Fibroblast of the aortic adventitia (primary cell): ENCODE measurements at regions not wholly inside any gene's neighbourhood (a gene's known extent, or its start where the extent isn't known, plus 50 kb on each side); places are given as distances from the start of the nearest gene placed in this dataset.

Experiments
- DNase-seq: peaks from one replicate; pipeline ENCODE4 v3.0.0-alpha.2; 2010; ENCODE audit warnings: low read depth
- H3K4me3 ChIP-seq: 2 replicates; pipeline ENCODE4 v1.5.1; 2011; ENCODE audit warnings: low read depth, mild to moderate bottlenecking, control low read depth, low read length, moderate library complexity
- CTCF ChIP-seq: IDR thresholded peaks from 2 replicates; pipeline ENCODE4 v1.5.1; 2011; ENCODE audit warnings: mild to moderate bottlenecking, low read length, control low read depth, inconsistent platforms; ENCODE audit not compliant: insufficient read depth

GRCh38 chr5:33330992-33331391 is 109.8 kb upstream of the TARS1 start:
- DNase-seq, result no peak
- H3K4me3 ChIP-seq, result no peak overlapping the region
- no peak for TF ChIP-seq CTCF

- H3K4me3 ChIP-seq, result no peak overlapping the region
- TF ChIP-seq CTCF, result no peak
- DNase-seq, result no peak
These were observed 108.0 kb upstream of the TARS1 start for GRCh38 chr5:33332804-33333203.

GRCh38 chr5:33334829-33335228 is 105.9 kb upstream of the TARS1 start:
- no peak for DNase-seq
- H3K4me3 ChIP-seq, result no peak overlapping the region
- no peak for TF ChIP-seq CTCF

GRCh38 chr5:33336891-33337636 is 103.7 kb upstream of the TARS1 start:
- DNase-seq, result peak; percentile 86
- TF ChIP-seq CTCF, result no peak

GRCh38 chr5:33337637-33337992 is 103.2 kb upstream of the TARS1 start:
- no peak overlapping the region for H3K4me3 ChIP-seq
- TF ChIP-seq CTCF, result no peak
- no peak for DNase-seq

More at GRCh38 chr5:33336891-33337636, 103.7 kb upstream of the TARS1 start:
- no peak overlapping the region for H3K4me3 ChIP-seq

- TF ChIP-seq CTCF, result peak; percentile 20
These were observed 102.2 kb upstream of the TARS1 start for GRCh38 chr5:33338336-33339110.

More at GRCh38 chr5:33338336-33339110, 102.2 kb upstream of the TARS1 start:
- no peak overlapping the region for H3K4me3 ChIP-seq
- DNase-seq, result peak; percentile 69
